ENCODE measurements at regions not wholly inside any gene's neighbourhood (a gene's known extent, or its start where the extent isn't known, plus 50 kb on each side); places are given as distances from the start of the nearest gene placed in this dataset.
"Not testable (repeated sequence)": the region's sequence is repeated elsewhere in the genome, so short reads cannot be mapped to it uniquely, and the experiment has no call there.

DNA sequence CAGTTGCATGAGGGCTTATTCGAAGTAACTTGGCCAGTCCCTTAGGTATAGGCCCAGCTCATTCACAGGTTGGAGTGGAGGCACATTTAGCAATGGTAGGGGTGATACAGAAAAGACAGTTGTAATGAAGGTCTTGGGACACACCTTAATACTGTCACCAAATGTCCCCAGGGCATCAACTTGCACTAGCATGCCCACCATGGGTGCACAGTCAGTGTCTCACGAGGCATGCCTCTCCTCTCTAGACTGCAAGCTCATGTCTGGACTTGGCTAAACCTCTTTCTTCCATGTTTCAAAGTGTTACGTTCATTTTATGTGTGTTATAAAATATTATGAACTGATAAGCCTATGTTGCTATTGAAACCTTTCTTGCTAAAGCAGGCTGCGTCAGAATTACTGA, 124.0 kb upstream of the ECI2 start:
- H3K27ac ChIP-seq (replicated peaks) = no peak overlapping the region
- DNase-seq = no peak
- intact Hi-C loops (cut with micrococcal nuclease) = no loop called here
- TF ChIP-seq, protein P1, sequence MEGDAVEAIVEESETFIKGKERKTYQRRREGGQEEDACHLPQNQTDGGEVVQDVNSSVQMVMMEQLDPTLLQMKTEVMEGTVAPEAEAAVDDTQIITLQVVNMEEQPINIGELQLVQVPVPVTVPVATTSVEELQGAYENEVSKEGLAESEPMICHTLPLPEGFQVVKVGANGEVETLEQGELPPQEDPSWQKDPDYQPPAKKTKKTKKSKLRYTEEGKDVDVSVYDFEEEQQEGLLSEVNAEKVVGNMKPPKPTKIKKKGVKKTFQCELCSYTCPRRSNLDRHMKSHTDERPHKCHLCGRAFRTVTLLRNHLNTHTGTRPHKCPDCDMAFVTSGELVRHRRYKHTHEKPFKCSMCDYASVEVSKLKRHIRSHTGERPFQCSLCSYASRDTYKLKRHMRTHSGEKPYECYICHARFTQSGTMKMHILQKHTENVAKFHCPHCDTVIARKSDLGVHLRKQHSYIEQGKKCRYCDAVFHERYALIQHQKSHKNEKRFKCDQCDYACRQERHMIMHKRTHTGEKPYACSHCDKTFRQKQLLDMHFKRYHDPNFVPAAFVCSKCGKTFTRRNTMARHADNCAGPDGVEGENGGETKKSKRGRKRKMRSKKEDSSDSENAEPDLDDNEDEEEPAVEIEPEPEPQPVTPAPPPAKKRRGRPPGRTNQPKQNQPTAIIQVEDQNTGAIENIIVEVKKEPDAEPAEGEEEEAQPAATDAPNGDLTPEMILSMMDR (IDR thresholded peaks at IDR 0.05; ENCODE audit: borderline replicate concordance) = no peak
- no peaks in the 10 kb centered on the region for H3K9me3 ChIP-seq (replicated peaks)
- H3K27me3 ChIP-seq (ENCODE audit: low read depth) = no peaks in the 10 kb centered on the region
- H3K4me1 ChIP-seq = peaks cover 7% of the 10 kb centered on the region
- H3K36me3 ChIP-seq = no peaks in the 10 kb centered on the region
- no peak overlapping the region for H3K4me3 ChIP-seq

DNA sequence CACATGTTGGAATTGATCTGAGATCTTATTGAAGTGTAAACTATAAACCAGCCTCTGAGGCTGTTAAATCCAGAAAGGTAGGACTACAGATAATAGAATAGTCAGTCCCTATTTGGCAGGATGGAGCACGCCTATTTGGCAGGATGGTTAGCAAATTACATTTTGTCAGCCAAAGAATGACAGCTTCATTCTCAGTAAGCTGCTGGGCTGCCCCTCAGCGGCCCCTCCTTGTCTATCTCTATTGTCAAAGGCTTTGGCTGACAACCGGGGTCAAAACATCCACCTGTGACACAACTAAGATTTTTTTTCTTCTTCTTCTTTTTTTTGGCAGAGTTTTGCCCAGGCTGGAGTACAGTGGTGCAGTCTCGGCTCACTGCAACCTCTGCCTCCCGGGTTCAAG, 123.4 kb upstream of the ECI2 start:
- TF ChIP-seq, protein P1 (IDR thresholded peaks at IDR 0.05; ENCODE audit: borderline replicate concordance) = no peak
- H3K4me1 ChIP-seq = peaks cover 14% of the 10 kb centered on the region
- H3K36me3 ChIP-seq = no peaks in the 10 kb centered on the region
- H3K27me3 ChIP-seq (ENCODE audit: low read depth) = no peaks in the 10 kb centered on the region
- H3K27ac ChIP-seq (replicated peaks) = no peak overlapping the region
- H3K9me3 ChIP-seq (replicated peaks) = no peaks in the 10 kb centered on the region
- no peak for DNase-seq
- intact Hi-C loops (cut with micrococcal nuclease) = no loop called here
- no peak overlapping the region for H3K4me3 ChIP-seq

DNA sequence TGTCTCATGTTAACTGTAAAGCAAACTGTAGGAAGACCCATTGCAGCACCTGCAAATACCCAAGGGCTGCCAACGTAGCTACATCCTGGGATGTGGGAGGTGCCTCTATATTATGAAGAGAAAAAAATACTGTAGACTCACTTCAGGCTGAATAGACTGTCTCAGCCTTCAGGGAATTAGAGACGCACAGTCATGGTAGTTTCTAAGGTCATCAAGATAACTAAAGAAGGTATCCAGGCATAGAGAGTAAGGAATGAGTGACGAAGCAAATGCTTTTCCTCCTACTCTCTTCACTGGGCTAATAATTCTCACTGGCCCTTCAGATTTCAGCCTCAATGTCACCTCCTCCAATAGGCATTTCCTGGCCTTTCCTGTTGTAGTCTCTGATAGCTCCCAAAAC, 121.6 kb upstream of the ECI2 start:
- H3K27ac ChIP-seq (replicated peaks) = no peak overlapping the region
- H3K9me3 ChIP-seq (replicated peaks) = no peaks in the 10 kb centered on the region
- H3K4me3 ChIP-seq = no peak overlapping the region
- H3K27me3 ChIP-seq (ENCODE audit: low read depth) = no peaks in the 10 kb centered on the region
- no peaks in the 10 kb centered on the region for H3K36me3 ChIP-seq
- TF ChIP-seq, protein P1 (IDR thresholded peaks at IDR 0.05; ENCODE audit: borderline replicate concordance) = no peak
- intact Hi-C loops (cut with micrococcal nuclease) = no loop called here
- DNase-seq = no peak
- H3K4me1 ChIP-seq = peaks cover 23% of the 10 kb centered on the region

DNA sequence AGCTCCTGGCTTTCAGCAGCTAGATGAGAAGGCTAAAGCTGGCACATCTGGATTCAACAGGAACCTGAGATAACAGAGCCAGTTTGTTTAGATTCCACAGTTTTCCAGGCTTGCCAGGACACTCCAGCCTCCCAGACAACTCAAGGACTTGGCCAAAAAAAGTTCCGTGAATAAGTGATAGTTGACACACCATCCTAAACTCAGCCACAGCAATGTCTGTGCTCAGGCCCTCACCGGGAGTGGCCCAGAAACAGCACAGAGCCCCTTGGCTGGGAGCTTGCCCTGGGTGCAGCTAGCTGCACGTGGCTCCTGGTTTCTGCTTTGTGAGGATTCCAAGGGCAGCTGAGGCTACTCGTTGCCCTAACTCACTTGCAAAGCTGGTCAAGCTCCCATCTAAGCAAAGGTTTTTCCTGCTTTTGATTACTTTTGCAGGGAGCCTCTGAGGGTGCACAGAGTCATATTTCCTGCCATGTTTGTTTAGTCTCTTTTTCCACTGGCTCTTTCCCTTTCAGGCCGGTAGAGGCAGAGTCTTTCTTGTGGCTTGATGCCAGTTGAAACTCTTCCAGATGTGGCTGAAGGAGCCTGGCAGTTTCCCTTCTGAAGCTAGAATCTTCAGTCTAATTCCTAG, 118.3 kb upstream of the ECI2 start:
- intact Hi-C loops (cut with micrococcal nuclease) = no loop called here
- Histone ChIP-seq H3K4me1 (peaks cover 23% of the 10 kb centered on the region), H3K9me3 (replicated peaks) (no peaks in the 10 kb centered on the region), H3K36me3 (no peaks in the 10 kb centered on the region), H3K27me3 (ENCODE audit: low read depth) (no peaks in the 10 kb centered on the region), H3K27ac (replicated peaks) (peak overlapping the region; percentile 31), H3K4me3 (no peak overlapping the region)
- DNase-seq = no peak
- TF ChIP-seq, protein P1 (IDR thresholded peaks at IDR 0.05; ENCODE audit: borderline replicate concordance) = peak; percentile 61

DNA sequence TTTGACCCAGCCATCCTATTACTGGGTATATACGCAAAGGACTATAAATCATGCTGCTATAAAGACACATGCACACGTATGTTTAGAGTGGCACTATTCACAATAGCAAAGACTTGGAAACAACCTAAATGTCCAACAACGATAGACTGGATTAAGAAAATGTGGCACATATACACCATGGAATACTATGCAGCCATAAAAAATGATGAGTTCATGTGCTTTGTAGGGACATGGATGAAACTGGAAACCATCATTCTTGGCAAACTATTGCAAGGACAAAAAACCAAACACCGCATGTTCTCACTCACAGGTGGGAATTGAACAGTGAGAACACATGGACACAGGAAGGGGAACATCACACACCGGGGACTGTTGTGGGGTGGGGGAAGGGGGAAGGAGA, 117.1 kb upstream of the ECI2 start:
- H3K36me3 ChIP-seq, H3K4me3 ChIP-seq: not testable (repeated sequence)
- H3K4me1 ChIP-seq = peaks cover 23% of the 10 kb centered on the region

DNA sequence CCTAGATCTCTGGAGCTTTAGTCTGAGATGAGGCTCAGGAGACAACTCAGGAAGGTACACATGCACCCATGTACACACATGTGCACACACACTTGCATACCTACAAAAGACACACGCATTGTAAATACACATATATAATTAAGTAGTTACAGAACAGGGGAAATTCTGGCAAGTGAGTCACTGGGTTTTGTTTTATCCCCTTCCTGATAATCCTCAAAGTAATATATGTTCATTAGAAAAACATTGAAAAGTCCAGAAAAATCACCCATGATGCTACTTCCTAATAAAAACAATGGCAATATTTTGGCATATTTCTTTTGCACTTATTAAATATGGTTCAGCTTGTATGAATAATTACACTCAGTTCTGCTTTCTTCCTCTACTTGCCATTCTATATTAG, 115.3 kb upstream of the ECI2 start:
- H3K36me3 ChIP-seq = no peaks in the 10 kb centered on the region
- TF ChIP-seq, protein P1 (IDR thresholded peaks at IDR 0.05; ENCODE audit: borderline replicate concordance) = no peak
- H3K9me3 ChIP-seq (replicated peaks) = peaks cover 7% of the 10 kb centered on the region
- intact Hi-C loops (cut with micrococcal nuclease) = no loop called here
- no peak overlapping the region for H3K4me3 ChIP-seq
- no peaks in the 10 kb centered on the region for H3K27me3 ChIP-seq (ENCODE audit: low read depth)
- no peak for DNase-seq
- no peak overlapping the region for H3K27ac ChIP-seq (replicated peaks)
- H3K4me1 ChIP-seq = peaks cover 17% of the 10 kb centered on the region

More for the DNA sequence above, 117.1 kb upstream of the ECI2 start:
- H3K9me3 ChIP-seq (replicated peaks); H3K27ac ChIP-seq (replicated peaks); DNase-seq; intact Hi-C loops (cut with micrococcal nuclease); H3K27me3 ChIP-seq (ENCODE audit: low read depth): not testable (repeated sequence)

DNA sequence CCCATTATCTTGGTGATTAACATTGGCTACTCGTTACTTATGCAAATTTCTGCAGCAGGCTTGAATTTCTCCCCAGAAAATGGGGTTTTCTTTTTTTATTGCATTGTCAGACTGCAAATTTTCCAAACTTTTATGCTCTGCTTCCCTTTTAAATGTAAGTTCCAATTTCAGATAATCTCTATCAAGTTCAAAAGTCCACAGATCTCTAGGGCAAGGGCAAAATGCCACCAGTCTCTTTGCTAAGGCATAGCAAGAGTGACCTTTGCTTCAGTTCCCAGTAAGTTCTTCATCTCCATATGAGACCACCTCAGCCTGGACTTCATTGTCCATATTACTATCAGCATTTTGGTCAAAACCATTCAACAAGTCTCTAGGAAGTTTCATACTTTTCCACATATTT, 108.5 kb upstream of the ECI2 start:
- intact Hi-C loops (cut with micrococcal nuclease); H3K36me3 ChIP-seq; H3K4me1 ChIP-seq; H3K4me3 ChIP-seq; H3K27ac ChIP-seq (replicated peaks); DNase-seq; H3K27me3 ChIP-seq (ENCODE audit: low read depth): not testable (repeated sequence)
- H3K9me3 ChIP-seq (replicated peaks) = peaks cover 19% of the 10 kb centered on the region
